Fibroblast of lung (primary cell): ENCODE measurements at regions not wholly inside any gene's neighbourhood (a gene's known extent, or its start where the extent isn't known, plus 50 kb on each side); places are given as distances from the start of the nearest gene placed in this dataset.

ENCODE experiments used
- DNase-seq, 2 donors: peaks; one replicate each; pipeline versions ENCODE4 v3.0.0 to v3.0.0-alpha.2; 2010; ENCODE audit warnings: low read depth in 2 of 2
- H2AFZ ChIP-seq: 2 replicates; pipeline ENCODE4 v1.5.1; 2012; ENCODE audit warnings: low read length, control low read depth, inconsistent platforms
- H3K27ac ChIP-seq: 2 replicates; pipeline ENCODE4 v1.5.1; 2011; ENCODE audit warnings: low read length, control low read depth; ENCODE audit not compliant: insufficient read depth
- H3K27me3 ChIP-seq: 2 replicates; pipeline ENCODE4 v1.5.1; 2011; ENCODE audit warnings: mild to moderate bottlenecking, low read length; ENCODE audit not compliant: control insufficient read depth, insufficient read depth
- H3K36me3 ChIP-seq: 2 replicates; pipeline ENCODE4 v1.5.1; 2011; ENCODE audit warnings: low read length; ENCODE audit not compliant: control insufficient read depth, insufficient read depth
- H3K4me1 ChIP-seq: 2 replicates; pipeline ENCODE4 v1.5.1; 2011; ENCODE audit warnings: low read length; ENCODE audit not compliant: control insufficient read depth, insufficient read depth; ENCODE audit errors: extremely low read depth
- H3K4me2 ChIP-seq: 2 replicates; pipeline ENCODE4 v1.5.1; 2011; ENCODE audit warnings: low read length, control low read depth; ENCODE audit not compliant: insufficient read depth; ENCODE audit errors: extremely low read depth
- H3K4me3 ChIP-seq, 4 experiments: fragments of 200-600 bp in 1 of 4; sonication (generic) in 1 of 4; replicated peaks in 1 of 4; 2 replicates each; pipeline ENCODE4 v1.5.1; 2011 to 2016; ENCODE audit warnings: low read length in 4 of 4, low read depth in 3 of 4, mild to moderate bottlenecking in 3 of 4, control low read depth in 2 of 4, inconsistent platforms in 1 of 4, mixed read lengths in 1 of 4; ENCODE audit not compliant: insufficient read depth in 1 of 4; ENCODE audit errors: control extremely low read depth in 1 of 4
- H3K79me2 ChIP-seq: 2 replicates; pipeline ENCODE4 v1.5.1; 2012; ENCODE audit warnings: mild to moderate bottlenecking, low read length, inconsistent platforms; ENCODE audit not compliant: control insufficient read depth, insufficient read depth
- H3K9ac ChIP-seq: 2 replicates; pipeline ENCODE4 v1.5.1; 2011; ENCODE audit warnings: mild to moderate bottlenecking, low read length, control low read depth; ENCODE audit not compliant: insufficient read depth
- H3K9me3 ChIP-seq: 2 replicates; pipeline ENCODE4 v1.5.1; 2012; ENCODE audit warnings: low read depth, low read length; ENCODE audit not compliant: control insufficient read depth, insufficient read depth
- H4K20me1 ChIP-seq: 2 replicates; pipeline ENCODE4 v1.5.1; 2011; ENCODE audit warnings: low read length; ENCODE audit not compliant: control insufficient read depth, insufficient read depth; ENCODE audit errors: extremely low read depth
- CTCF ChIP-seq, 2 donors: IDR thresholded peaks in 1 of 2; conservative IDR thresholded peaks in 1 of 2; 1 replicate in 1 of 2; 2 replicates in 1 of 2; pipeline ENCODE4 v1.5.1; 2011 to 2012; ENCODE audit warnings: low read length in 2 of 2, control low read depth in 1 of 2, inconsistent platforms in 1 of 2, low read depth in 1 of 2, mild to moderate bottlenecking in 1 of 2
- EZH2 ChIP-seq: IDR thresholded peaks from 2 replicates; pipeline ENCODE4 v1.5.1; 2012; ENCODE audit warnings: low read length, control low read depth, mild to moderate bottlenecking; ENCODE audit errors: missing control alignments

GRCh38 chr10:8214587-8214986 is 160.1 kb downstream of the GATA3 start:
- DNase-seq = no peak
- Histone ChIP-seq H3K27me3 (no peaks in the 10 kb centered on the region), H3K4me2 (no peak overlapping the region), H3K9ac (no peak overlapping the region), H3K9me3 (no peaks in the 10 kb centered on the region), H2AFZ (no peak overlapping the region), H3K4me1 (no peaks in the 10 kb centered on the region), H3K36me3 (no peaks in the 10 kb centered on the region), H3K79me2 (no peaks in the 10 kb centered on the region), H3K27ac (no peak overlapping the region), H3K4me3 (no peak overlapping the region), H4K20me1 (no peaks in the 10 kb centered on the region)
- TF ChIP-seq EZH2 = no peak
- no peak for TF ChIP-seq CTCF (conservative IDR thresholded peaks at IDR 0.05 in 1 of 2, IDR thresholded peaks at IDR 0.05 in 1 of 2; ENCODE audit: low read depth in 1 of 2, low read length in 2 of 2)

GRCh38 chr10:8216893-8217292 is 162.4 kb downstream of the GATA3 start:
- H3K27ac ChIP-seq = no peak overlapping the region
- no peak for TF ChIP-seq CTCF (conservative IDR thresholded peaks at IDR 0.05 in 1 of 2, IDR thresholded peaks at IDR 0.05 in 1 of 2; ENCODE audit: low read depth in 1 of 2, low read length in 2 of 2)
- H3K4me1 ChIP-seq = no peaks in the 10 kb centered on the region
- no peaks in the 10 kb centered on the region for H3K27me3 ChIP-seq
- no peak overlapping the region for H3K9ac ChIP-seq
- H2AFZ ChIP-seq = no peak overlapping the region
- DNase-seq = no peak
- no peaks in the 10 kb centered on the region for H3K79me2 ChIP-seq
- no peaks in the 10 kb centered on the region for H3K9me3 ChIP-seq
- no peak overlapping the region for H3K4me2 ChIP-seq
- no peaks in the 10 kb centered on the region for H4K20me1 ChIP-seq
- H3K4me3 ChIP-seq = no peak overlapping the region
- H3K36me3 ChIP-seq = no peaks in the 10 kb centered on the region

- H3K9me3 ChIP-seq = no peaks in the 10 kb centered on the region
- no peak overlapping the region for H3K4me3 ChIP-seq
- H3K27ac ChIP-seq = no peak overlapping the region
- no peak for TF ChIP-seq CTCF (conservative IDR thresholded peaks at IDR 0.05 in 1 of 2, IDR thresholded peaks at IDR 0.05 in 1 of 2; ENCODE audit: low read depth in 1 of 2, low read length in 2 of 2)
- H3K79me2 ChIP-seq = no peaks in the 10 kb centered on the region
- no peak overlapping the region for H3K9ac ChIP-seq
- no peaks in the 10 kb centered on the region for H3K27me3 ChIP-seq
- H3K4me2 ChIP-seq = no peak overlapping the region
- H4K20me1 ChIP-seq = no peaks in the 10 kb centered on the region
- no peaks in the 10 kb centered on the region for H3K4me1 ChIP-seq
- DNase-seq = no peak
- H3K36me3 ChIP-seq = no peaks in the 10 kb centered on the region
- H2AFZ ChIP-seq = no peak overlapping the region
These were observed 167.0 kb downstream of the GATA3 start for GRCh38 chr10:8221451-8221850.
